H7 (cell line): ENCODE measurements at regions not wholly inside any gene's neighbourhood (a gene's known extent, or its start where the extent isn't known, plus 50 kb on each side); places are given as distances from the start of the nearest gene placed in this dataset.

Experiments
- DNase-seq: peaks from one replicate; pipeline ENCODE4 v3.0.0; 2012
- H3K27me3 ChIP-seq: 2 replicates; pipeline ENCODE4 v1.6.0; 2011; ENCODE audit warnings: mild to moderate bottlenecking, low read length; ENCODE audit not compliant: control insufficient read depth, insufficient read depth
- H3K36me3 ChIP-seq: replicated peaks from 2 replicates; pipeline ENCODE4 v1.5.1; 2011; ENCODE audit warnings: low read length; ENCODE audit not compliant: control insufficient read depth, insufficient read depth
- H3K4me3 ChIP-seq: 2 replicates; pipeline ENCODE4 v1.5.1; 2011; ENCODE audit warnings: low read depth, mild to moderate bottlenecking, control low read depth, low read length, moderate library complexity; ENCODE audit not compliant: insufficient read depth

- Histone ChIP-seq H3K27me3 (no peaks in the 10 kb centered on the region; the same call in 1 of the 2 replicates), H3K36me3 (no peaks in the 10 kb centered on the region), H3K4me3 (no peak overlapping the region)
- DNase-seq, result no peak
Measured at GRCh38 chr11:134700101-134700640, 288.1 kb upstream of the B3GAT1 start.

- H3K4me3 ChIP-seq, result no peak overlapping the region
- no peaks in the 10 kb centered on the region for H3K36me3 ChIP-seq
- no peak for DNase-seq
- H3K27me3 ChIP-seq, result no peaks in the 10 kb centered on the region
Measured at GRCh38 chr11:134696455-134696854, 284.4 kb upstream of the B3GAT1 start.

GRCh38 chr11:134691985-134692384 is 279.9 kb upstream of the B3GAT1 start:
- no peak for DNase-seq
- no peaks in the 10 kb centered on the region for H3K36me3 ChIP-seq
- H3K4me3 ChIP-seq, result no peak overlapping the region
- H3K27me3 ChIP-seq, result no peaks in the 10 kb centered on the region

GRCh38 chr11:134691295-134691873 is 279.3 kb upstream of the B3GAT1 start:
- H3K36me3 ChIP-seq, result no peaks in the 10 kb centered on the region
- no peak overlapping the region for H3K4me3 ChIP-seq
- DNase-seq, result no peak
- no peaks in the 10 kb centered on the region for H3K27me3 ChIP-seq

- DNase-seq, result no peak
- Histone ChIP-seq H3K4me3 (no peak overlapping the region), H3K27me3 (no peaks in the 10 kb centered on the region), H3K36me3 (no peaks in the 10 kb centered on the region)
Measured at GRCh38 chr11:134689886-134690285, 277.8 kb upstream of the B3GAT1 start.

- no peaks in the 10 kb centered on the region for H3K36me3 ChIP-seq
- no peak overlapping the region for H3K4me3 ChIP-seq
- no peak for DNase-seq
- H3K27me3 ChIP-seq, result no peaks in the 10 kb centered on the region
Measured at GRCh38 chr11:134687548-134687947, 275.5 kb upstream of the B3GAT1 start.

- Histone ChIP-seq H3K27me3 (no peaks in the 10 kb centered on the region), H3K4me3 (no peak overlapping the region), H3K36me3 (no peaks in the 10 kb centered on the region)
- DNase-seq, result no peak
Measured at GRCh38 chr11:134686460-134687061, 274.5 kb upstream of the B3GAT1 start.

GRCh38 chr11:134685793-134686380 is 273.8 kb upstream of the B3GAT1 start:
- DNase-seq, result no peak
- Histone ChIP-seq H3K4me3 (no peak overlapping the region), H3K27me3 (no peaks in the 10 kb centered on the region), H3K36me3 (no peaks in the 10 kb centered on the region)

- Histone ChIP-seq H3K36me3 (no peaks in the 10 kb centered on the region), H3K4me3 (no peak overlapping the region), H3K27me3 (no peaks in the 10 kb centered on the region)
- DNase-seq, result no peak
Measured at GRCh38 chr11:134684576-134684975, 272.5 kb upstream of the B3GAT1 start.

- no peak overlapping the region for H3K4me3 ChIP-seq
- no peaks in the 10 kb centered on the region for H3K27me3 ChIP-seq
- no peaks in the 10 kb centered on the region for H3K36me3 ChIP-seq
- DNase-seq, result no peak
Measured at GRCh38 chr11:134683860-134684259, 271.8 kb upstream of the B3GAT1 start.

- Histone ChIP-seq H3K27me3 (no peaks in the 10 kb centered on the region), H3K36me3 (no peaks in the 10 kb centered on the region), H3K4me3 (no peak overlapping the region)
- no peak for DNase-seq
Measured at GRCh38 chr11:134682577-134682976, 270.5 kb upstream of the B3GAT1 start.

GRCh38 chr11:134679592-134679991 is 267.6 kb upstream of the B3GAT1 start:
- no peak for DNase-seq
- no peaks in the 10 kb centered on the region for H3K36me3 ChIP-seq
- H3K27me3 ChIP-seq, result no peaks in the 10 kb centered on the region
- no peak overlapping the region for H3K4me3 ChIP-seq

- H3K36me3 ChIP-seq, result no peaks in the 10 kb centered on the region
- H3K27me3 ChIP-seq, result no peaks in the 10 kb centered on the region
- DNase-seq, result no peak
- no peak overlapping the region for H3K4me3 ChIP-seq
Measured at GRCh38 chr11:134678744-134679143, 266.7 kb upstream of the B3GAT1 start.

- no peak for DNase-seq
- no peaks in the 10 kb centered on the region for H3K36me3 ChIP-seq
- H3K4me3 ChIP-seq, result no peak overlapping the region
- H3K27me3 ChIP-seq, result no peaks in the 10 kb centered on the region
Measured at GRCh38 chr11:134677891-134678551, 266.0 kb upstream of the B3GAT1 start.

GRCh38 chr11:134677397-134677822 is 265.4 kb upstream of the B3GAT1 start:
- H3K4me3 ChIP-seq, result no peak overlapping the region
- DNase-seq, result no peak
- H3K36me3 ChIP-seq, result no peaks in the 10 kb centered on the region
- H3K27me3 ChIP-seq, result no peaks in the 10 kb centered on the region
